ENCODE measurements at regions not wholly inside any gene's neighbourhood (a gene's known extent, or its start where the extent isn't known, plus 50 kb on each side); places are given as distances from the start of the nearest gene placed in this dataset.

GRCh38 chr6:16819752-16820151 lies 58.5 kb upstream of the ATXN1 start:
- no peak for DNase-seq
- no peaks in the 10 kb centered on the region for H3K27me3 ChIP-seq
- H3K27ac ChIP-seq = no peak overlapping the region
- intact Hi-C loops (cut with DNase I; ENCODE audit: low total_unique reads) = no loop called here
- no peaks in the 10 kb centered on the region for H3K4me1 ChIP-seq
- no peak overlapping the region for H3K4me3 ChIP-seq
- H3K9me3 ChIP-seq = no peaks in the 10 kb centered on the region
- TF ChIP-seq CTCF (IDR thresholded peaks at IDR 0.05) = peak; percentile 5 to 6
- no peaks in the 10 kb centered on the region for H3K36me3 ChIP-seq

- Histone ChIP-seq H3K27ac (no peak overlapping the region), H3K9me3 (no peaks in the 10 kb centered on the region), H3K4me3 (no peak overlapping the region), H3K27me3 (no peaks in the 10 kb centered on the region), H3K4me1 (no peaks in the 10 kb centered on the region), H3K36me3 (no peaks in the 10 kb centered on the region)
- DNase-seq = no peak
- intact Hi-C loops (cut with DNase I; ENCODE audit: low total_unique reads) = no loop called here
- TF ChIP-seq CTCF (IDR thresholded peaks at IDR 0.05) = no peak
Observed at GRCh38 chr6:16818992-16819626, 57.8 kb upstream of the ATXN1 start.

- Histone ChIP-seq H3K4me3 (no peak overlapping the region), H3K36me3 (no peaks in the 10 kb centered on the region), H3K27ac (no peak overlapping the region), H3K27me3 (no peaks in the 10 kb centered on the region), H3K9me3 (no peaks in the 10 kb centered on the region), H3K4me1 (no peaks in the 10 kb centered on the region)
- no peak for TF ChIP-seq CTCF (IDR thresholded peaks at IDR 0.05)
- no peak for DNase-seq
- intact Hi-C loops (cut with DNase I; ENCODE audit: low total_unique reads) = no loop called here
Observed at GRCh38 chr6:16817594-16817993, 56.3 kb upstream of the ATXN1 start.

- intact Hi-C loops (cut with DNase I; ENCODE audit: low total_unique reads) = no loop called here
- Histone ChIP-seq H3K4me3 (no peak overlapping the region), H3K9me3 (no peaks in the 10 kb centered on the region), H3K4me1 (no peaks in the 10 kb centered on the region), H3K36me3 (no peaks in the 10 kb centered on the region), H3K27ac (no peak overlapping the region), H3K27me3 (no peaks in the 10 kb centered on the region)
- no peak for TF ChIP-seq CTCF (IDR thresholded peaks at IDR 0.05)
- DNase-seq = no peak
Observed at GRCh38 chr6:16816891-16817290, 55.6 kb upstream of the ATXN1 start.

GRCh38 chr6:16812993-16813392 lies 51.7 kb upstream of the ATXN1 start:
- intact Hi-C loops (cut with DNase I; ENCODE audit: low total_unique reads) = no loop called here
- H3K4me1 ChIP-seq = no peaks in the 10 kb centered on the region

More at GRCh38 chr6:16812993-16813392, 51.7 kb upstream of the ATXN1 start:
- TF ChIP-seq CTCF (IDR thresholded peaks at IDR 0.05) = no peak
- DNase-seq = no peak
- Histone ChIP-seq H3K27me3 (no peaks in the 10 kb centered on the region), H3K9me3 (no peaks in the 10 kb centered on the region), H3K4me3 (no peak overlapping the region), H3K27ac (no peak overlapping the region), H3K36me3 (no peaks in the 10 kb centered on the region)
